Non-pigmented ciliary epithelial cell (primary cell): ENCODE measurements at regions not wholly inside any gene's neighbourhood (a gene's known extent, or its start where the extent isn't known, plus 50 kb on each side); places are given as distances from the start of the nearest gene placed in this dataset.
"Not testable (repeated sequence)": the region's sequence is repeated elsewhere in the genome, so short reads cannot be mapped to it uniquely, and the experiment has no call there.

ENCODE experiments used
- DNase-seq: peaks from one replicate; pipeline ENCODE4 v3.0.0-alpha.2; 2010; ENCODE audit warnings: low read depth

DNA sequence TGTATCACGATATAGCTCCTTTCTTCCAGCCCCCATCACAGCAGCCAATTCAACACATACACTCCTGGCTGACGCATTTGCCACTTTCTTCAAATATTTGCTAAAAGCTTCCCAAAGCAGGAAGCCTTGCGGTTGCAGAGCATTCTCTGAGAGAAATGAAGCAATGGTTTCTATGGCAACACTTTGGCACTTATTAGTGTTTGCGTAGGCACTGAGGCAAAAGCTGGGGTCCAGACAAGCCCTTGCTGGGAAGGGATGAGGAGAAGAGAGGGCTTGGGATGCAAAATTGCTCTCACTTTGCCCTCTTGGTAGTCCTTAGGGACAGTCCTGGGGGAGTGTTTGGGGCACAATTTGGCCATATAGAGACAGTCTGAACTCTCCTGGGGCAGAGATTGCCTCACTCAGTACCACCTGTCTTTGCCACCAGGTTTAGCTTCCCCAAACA lies 55.0 kb upstream of the PAK3 start:
- DNase-seq = peak; percentile 82

DNA sequence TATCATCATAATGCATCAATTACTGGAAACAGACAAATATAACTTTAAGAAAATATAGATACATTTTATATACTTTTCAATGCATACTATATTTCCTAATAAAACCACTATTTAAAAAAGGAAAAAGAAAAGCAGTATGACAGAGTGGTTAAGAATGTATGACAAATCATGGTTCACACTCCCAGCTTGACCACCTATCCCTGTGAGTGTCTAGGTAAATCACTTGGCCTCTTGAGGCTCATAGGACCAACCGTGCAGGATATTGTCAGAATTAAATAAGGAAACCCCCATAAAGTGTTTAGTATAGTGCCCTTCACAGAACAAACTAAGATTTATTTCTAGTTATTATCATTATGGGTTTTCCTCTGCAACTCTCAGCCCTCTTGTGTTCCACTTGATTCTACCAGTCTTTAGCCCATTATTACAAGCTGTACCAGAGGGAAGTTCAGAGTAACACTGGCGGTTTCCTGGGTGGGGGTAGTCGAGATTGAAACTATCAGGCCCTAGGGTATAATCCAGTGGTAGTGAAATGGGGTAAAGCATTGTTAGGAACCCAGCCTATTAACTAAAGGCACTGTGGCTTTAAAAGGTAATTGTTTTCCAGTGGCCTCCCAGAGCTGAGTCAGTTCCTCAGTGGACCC lies 55.5 kb upstream of the PAK3 start:
- peak; percentile 36 for DNase-seq

DNA sequence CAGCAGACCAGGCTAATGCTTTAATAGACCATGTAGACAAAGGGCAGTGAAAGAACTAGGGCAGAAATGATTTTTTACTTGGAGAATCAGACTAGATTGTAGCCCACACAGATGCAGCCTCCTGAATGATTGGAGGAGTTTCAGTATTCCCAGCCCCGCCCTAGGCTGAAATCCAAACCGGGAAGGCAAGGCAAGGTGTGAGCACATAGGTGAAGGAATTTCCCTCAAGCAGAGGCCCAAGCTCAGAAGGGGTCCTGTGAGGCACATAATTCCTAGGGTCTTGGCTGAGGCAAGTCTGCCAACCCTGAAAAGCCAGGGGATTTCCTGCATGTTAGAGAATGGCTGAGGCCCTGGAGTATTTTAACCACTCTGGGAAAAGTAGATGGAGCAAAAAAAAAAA lies 56.4 kb upstream of the PAK3 start:
- DNase-seq = no peak

DNA sequence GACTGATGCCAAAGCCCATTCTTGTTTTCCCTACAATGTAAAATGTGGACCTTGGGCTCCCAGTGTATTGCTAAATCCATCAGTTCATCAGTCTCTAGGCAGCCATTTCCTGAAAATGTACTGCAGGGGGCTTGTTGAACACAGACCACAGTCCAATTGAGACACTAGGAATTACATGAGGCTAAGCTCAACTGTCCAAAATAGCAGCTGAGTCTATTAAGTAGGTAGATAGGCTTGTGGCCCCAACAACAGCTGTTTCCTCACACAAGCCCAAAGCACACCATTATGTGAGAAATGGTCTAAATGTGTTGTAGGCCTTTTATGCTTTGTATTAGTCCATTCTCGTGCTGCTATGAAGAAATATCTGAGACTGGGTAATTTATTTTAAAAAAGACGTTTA lies 60.0 kb upstream of the PAK3 start:
- DNase-seq = no peak

DNA sequence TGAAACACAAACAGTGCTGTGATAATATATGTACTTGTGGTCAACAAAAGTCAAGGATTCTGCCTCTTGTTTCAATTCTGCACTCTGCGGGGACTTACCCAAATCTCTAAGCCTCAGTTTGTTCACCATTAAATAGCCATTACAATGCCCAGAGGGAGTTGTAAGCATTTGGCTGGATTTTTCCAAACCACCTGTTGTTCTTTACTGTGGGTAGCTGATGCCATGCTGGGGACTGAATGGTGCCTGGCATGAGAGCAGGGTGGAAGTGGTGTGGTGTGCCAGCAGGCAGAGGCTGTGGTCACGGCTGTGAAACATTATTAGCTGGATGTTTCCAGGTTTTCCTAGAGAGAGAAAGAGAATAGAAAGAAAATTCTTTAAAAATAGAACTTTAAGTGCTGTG lies 60.7 kb upstream of the PAK3 start:
- DNase-seq = no peak

DNA sequence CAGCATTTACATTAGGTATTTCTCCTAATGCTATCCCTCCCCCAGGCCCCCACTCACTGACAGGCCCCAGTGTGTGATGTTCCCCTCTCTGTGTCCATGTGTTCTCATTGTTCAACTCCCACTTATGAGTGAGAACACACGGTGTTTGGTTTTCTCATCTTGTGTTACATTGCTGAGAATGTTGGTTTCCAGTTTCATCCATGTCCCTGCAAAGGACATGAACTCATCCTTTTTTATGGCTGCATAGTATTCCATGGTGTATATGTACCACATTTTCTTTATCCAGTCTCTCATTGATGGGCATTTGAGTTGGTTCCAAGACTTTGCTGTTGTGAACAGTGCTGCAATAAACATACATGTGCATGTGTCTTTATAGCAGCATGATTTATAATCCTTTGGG lies 73.0 kb upstream of the PAK3 start:
- not testable (repeated sequence) for DNase-seq

DNA sequence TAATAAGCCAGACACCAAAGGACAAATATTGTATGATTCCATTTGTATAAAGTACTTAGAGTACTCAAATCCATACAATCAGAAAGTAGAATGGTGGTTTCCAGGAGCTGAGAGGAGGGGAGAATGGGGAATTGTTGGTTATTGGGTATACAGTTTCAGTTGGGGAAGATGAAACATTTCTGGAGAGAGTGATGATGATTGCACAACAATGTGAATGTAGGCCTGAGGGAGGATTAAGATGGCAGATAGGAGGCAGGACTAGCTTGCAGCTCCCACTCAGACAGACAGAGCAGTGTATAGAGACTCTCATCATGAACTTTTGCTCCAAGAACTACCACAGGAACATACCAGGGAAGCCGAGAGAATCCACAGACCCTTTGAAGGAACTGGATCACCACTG lies 75.7 kb upstream of the PAK3 start:
- no peak for DNase-seq

DNA sequence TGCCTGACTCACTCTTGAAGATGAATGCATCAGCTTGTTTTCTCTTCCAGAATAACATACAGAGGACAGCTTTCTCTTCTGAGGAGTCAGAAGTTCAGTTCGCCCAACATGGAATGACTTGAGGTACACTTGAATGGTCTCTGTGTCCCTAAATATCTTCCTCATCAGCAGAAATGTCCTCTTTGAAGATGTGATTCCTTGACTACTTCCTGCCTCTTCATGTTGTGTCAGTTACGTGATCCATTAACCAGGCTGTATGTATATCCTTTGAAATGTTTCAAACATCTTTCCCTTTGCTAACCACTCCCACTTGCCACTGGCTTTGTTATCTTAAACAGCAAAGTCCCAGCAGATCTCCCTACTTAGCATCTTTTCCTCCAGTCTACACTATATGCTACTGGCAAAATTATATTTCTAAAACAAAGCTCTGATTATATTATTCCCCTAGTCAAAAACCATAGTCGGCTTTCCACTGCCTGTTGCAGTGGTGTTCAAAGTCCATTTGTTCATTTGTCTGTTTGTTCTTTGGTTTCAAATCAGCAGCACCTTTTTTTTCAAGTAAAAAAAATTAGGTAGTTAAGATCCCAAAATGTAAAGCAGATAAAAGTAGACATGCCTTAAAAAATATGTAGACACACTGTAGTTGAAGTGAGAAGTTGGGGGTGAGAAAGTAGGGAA lies 82.1 kb upstream of the PAK3 start:
- DNase-seq = no peak

DNA sequence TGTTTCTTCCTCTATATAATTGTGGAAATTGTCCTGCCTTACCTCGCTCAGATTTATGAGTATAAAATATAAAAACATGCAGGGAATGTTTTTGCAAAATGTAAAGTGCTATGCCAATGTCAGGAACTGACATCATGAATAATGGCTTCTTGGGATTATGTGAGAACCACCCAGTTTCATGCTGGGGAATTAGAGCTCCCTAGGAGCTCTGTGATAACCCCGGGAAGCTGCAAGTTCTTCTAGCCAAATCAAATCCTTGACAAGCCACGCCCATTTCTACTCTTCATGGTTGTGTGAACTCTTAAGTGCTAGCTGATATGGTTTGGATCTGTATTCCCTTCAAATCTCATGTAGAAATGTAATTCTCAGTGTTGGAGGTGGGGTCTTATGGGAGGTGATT lies 85.9 kb upstream of the PAK3 start:
- DNase-seq = no peak

DNA sequence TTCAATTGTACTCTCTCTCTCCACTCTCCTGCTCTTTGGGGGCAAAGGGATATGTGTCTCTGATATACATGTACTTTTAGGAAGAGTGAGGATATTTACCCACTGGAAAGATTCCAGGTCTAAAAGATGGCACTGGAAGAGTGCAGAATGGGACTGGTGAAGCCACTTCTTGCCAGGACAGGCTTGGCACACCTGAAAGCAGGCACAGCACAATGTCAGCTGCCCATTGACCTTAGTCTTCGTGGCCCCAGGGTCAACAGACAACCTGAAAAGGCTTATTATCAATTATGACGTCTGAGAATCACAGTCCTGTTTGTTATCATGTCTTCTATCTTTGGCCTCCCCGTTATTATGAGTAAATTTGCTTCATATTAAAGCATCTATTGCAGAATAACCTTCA lies 86.7 kb upstream of the PAK3 start:
- DNase-seq = no peak

DNA sequence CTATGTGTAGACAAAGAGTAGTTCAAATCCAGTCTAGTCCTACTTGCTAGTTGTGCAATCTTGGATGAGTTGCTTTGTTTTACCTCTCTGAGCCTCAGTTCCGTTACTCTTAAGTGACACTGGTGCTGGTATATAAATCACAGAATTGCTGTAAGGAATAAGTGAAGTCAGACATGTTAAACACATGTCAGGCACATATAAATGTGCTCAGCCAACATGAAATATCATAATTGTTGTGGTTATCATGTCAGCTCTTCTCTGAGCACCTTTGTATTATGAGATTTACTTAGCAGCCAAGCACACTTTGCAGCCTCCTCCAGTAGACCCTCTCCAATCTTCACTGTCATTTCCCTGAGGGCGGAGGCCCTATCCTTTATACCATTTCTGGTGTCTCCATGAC lies 87.9 kb upstream of the PAK3 start:
- no peak for DNase-seq

DNA sequence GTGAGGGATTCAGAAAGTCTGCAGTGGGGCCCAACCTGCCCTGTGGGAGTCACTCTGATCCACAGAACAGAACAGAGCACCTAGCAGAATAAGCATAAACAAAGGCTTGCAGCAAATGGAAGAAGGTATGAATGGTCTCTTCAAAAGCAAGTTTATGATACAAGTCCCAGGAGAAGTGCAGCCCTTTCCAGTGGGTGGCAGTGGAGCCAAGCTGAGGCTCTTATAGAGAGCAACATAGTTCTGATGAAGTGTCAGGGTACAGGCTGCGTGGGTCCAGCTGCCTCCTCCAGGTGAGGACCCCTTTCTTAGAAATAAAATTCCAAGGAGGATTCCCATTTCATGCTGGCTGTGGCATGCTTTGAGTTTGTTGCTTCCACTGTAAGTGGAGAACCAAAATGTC lies 88.8 kb upstream of the PAK3 start:
- no peak for DNase-seq

DNA sequence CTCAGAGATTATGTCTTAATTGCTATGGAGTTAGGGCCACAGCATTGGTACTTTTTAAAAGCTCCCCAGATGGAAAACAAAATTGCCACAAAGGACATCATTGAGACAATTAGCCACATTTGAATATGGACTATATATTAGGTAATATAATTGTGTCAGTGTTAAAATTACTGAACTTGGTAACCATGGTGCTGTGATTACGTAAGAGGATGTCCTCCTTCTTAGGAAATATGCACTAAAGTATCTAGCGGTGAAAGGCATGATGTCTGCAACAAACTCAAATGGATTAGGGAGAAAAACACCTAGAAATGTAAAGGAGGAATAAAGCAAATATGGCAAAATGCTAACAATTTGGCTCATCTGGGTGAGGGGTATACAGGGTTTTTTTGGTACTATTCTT lies 89.9 kb upstream of the PAK3 start:
- no peak for DNase-seq

DNA sequence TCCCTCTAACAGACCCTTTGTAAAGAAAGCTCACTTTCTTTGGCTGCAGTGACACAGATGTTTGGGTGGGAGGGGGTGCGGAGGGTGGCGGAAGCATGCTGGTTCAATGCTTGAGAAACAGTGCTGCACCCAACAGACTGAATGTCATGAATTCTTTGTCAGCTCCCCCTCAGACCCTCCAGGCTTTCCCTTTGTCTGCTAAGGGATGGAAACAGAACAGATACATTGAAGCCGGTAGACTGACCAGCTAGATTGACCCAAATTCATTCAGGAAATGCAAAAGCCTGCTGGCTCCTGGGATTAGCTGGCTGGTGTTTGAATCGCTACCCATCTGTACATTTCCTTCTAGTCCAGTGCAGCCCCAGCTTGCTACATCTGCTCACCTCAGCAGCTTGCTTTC lies 90.8 kb upstream of the PAK3 start:
- DNase-seq = no peak

DNA sequence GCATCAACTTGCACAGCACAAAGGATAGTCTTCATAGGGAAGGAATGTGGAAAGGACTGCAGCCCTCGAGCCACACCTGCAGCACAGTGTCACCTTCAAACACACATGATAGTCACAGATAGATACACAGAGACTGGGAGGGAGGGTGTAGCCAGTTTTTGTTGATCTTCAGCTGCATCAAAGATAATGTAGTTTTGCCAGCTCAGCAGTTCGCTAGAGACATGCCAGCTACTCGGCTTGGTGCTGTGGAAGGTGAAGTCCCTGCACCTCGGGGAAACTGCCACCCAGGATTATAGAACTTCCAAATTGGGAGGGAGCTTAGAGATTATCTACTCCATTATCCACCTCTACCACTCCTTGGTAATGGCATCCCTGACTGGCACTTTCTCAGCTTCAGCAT lies 92.9 kb upstream of the PAK3 start:
- no peak for DNase-seq

DNA sequence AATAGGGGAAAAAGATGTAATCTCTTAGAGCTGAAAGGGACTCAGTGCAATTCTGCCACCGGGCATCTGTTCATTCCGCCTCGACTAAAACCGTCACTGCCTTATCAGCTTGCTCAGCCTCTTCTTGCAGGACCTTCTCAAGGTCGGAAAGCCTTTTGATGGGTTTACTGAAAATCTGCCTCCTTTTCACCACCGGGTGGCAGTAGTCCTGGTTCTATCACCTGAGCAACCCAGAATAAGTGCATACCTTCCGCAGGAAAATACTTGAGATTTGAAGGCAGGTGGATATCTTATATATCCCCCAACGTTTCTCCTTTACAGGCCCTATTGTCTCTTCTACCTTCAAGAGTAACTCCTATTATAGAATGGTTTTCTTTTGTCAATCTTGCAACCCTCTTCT lies 103.4 kb upstream of the PAK3 start:
- no peak for DNase-seq

DNA sequence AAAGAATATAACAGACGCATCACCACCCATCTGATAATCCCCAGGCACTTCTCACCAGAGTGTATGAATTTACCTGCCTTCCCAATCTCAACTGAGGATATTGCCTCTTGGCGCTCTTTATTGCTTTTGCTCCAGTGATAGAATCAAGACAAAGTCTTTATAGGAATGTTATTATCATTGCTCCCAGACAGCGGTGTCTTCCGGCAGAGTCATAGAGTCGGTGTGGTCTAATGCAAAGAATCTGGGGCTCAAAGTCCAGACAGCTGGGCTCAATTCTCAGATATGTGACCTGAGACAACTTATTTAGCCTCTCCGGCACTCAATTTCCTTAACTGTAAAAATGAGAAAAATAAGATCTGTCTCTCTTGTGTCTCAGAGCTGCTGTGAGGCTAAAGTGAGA lies 106.1 kb upstream of the PAK3 start:
- no peak for DNase-seq

DNA sequence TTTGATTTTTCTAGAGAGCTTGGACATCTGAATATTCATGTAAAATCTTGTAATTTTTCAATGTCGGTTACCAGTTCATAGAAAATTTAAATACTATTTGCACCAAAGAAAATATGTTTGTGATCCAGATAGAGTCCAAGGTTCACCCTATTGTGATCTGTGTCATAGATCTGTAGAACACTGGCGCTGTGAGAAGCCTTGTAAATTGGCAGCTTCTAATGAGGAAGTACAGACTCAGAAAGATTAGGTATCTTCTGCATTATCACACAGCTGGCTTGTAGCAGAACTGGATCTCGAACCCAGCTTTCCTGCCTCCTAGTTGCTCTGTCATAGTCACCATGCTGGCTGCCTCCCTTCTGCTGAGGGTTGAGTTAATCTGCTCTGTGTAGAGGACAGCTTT lies 106.5 kb upstream of the PAK3 start:
- no peak for DNase-seq

DNA sequence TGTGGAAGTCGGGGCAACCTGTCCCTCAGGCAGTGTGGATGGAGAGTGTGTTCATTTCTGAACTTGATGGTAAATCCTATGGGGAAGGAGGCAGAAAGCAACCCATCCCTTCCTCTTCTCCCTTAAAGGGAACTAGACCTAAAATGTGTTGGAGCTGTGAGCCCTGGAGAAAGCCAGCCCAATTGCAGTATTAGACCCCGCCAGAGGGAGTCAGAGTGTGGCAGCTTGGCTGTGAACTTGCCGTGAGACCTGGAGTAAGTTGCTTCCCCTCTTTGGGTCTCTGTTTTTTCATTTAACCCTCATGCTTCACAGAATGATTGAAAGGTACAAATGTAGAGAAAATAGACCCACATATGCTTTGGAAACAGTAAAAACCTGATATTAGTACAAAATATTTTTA lies 108.7 kb upstream of the PAK3 start:
- DNase-seq = no peak

DNA sequence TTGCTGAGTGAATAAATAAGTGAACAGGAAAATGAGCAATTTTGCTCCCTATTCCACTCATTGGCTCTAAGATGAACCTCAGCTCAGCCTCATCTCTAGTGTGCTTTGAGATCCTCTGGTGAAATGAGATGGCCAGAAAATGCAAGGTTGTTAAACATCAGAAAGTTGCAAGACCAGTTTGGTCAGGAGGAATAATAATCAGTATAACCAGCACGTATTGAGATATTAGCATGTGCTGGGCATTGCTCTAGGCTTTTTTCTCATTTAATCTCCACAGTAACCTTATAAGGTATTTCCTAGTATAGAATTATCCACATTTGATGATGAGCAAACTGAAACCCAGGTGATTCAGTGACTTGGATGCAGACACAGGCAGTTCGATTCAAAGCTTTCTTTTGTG lies 110.5 kb upstream of the PAK3 start:
- DNase-seq = no peak

DNA sequence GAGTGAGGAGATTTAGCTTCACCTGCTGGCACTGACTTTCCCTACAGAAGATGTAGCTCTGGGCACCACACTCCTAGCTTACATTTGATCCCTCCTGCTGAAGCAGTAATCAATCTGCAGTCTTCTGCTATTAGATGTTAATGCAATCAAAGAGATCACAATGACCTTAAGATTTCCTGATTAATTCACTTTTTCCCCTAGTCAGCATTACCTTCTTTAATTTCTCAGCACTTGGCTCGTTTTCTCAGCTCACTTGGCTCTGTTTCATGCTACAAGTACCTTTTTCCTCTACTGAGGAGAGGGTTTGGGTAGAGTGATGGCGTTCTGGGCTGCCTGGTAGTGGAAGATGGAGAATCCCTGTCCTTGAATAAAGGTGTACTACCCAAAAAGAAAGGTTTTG lies 113.0 kb upstream of the PAK3 start:
- DNase-seq = no peak

DNA sequence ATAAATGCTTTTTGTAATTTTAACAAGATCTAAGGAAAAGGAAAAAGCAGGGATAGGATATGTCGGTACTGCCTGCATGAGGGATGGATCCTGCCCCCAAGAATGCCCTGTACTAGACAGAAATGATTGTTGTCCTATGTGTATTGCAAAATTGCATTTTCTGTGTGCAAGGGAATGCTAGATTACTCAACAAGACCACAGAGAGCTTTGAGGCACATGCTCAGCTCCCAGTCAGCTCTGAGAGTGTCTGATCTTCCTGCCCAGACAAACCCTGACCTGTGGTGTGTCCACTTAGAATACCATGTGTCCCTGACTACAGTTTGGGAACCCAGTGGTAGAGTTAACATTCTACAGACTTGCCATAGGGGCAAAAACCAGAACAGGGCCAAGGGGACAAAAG lies 129.2 kb upstream of the PAK3 start:
- DNase-seq = no peak

DNA sequence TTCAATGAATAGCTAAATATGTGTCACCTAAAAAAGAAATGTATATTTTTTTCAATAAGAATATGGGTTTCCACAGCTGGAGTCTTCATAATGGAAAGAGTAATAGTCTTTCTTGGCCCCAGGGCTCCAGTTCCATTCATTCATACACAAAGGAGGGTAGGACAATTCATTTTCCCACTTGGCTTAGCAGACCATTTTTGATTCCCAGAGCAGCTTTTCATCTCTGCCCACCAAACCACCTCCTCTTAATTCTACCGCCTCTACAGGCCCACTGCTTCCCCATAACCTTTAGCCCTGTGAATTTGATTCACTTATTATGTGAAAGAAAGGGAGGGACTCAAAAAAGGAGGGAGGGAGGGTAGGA lies 129.9 kb upstream of the PAK3 start:
- no peak for DNase-seq

DNA sequence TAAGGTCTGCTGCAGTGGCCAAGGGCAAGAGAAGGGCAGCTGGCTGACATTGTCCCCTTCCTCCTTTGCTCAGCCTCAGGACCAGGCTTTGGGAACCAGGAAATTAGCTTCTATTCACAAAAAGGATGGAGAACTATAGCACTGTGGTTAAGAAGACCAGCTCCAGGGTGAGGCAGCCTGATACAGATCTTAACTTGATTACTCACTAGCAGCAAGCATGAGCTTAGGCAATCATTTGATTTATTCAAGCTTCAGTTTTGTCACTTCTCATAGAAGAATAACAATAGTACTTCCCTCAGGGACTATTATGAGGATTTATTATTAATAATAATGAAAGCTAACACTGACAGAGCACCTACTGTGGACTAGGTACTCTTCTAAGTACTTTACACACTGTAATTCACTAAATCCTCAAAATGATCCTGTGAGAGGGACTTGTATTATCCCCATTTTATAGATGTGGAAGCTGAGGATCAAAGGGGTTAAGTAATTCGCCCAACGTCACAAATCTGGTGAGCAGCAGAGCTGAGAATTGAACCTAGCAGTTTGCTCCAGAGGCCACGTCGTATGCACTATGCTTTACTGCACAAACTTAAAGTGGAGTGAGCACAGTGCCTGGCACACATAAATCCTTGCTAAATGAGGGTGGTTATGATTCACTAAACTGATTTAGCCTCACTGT lies 130.4 kb upstream of the PAK3 start:
- no peak for DNase-seq
